ENCODE measurements at regions not wholly inside any gene's neighbourhood (a gene's known extent, or its start where the extent isn't known, plus 50 kb on each side); places are given as distances from the start of the nearest gene placed in this dataset.

GRCh38 chr13:84609716-84610115 lies 727.4 kb upstream of the SLITRK1 start:
- TF ChIP-seq CTCF (IDR thresholded peaks at IDR 0.05) (no peak), POLR2A (IDR thresholded peaks at IDR 0.05) (no peak)
